ENCODE measurements at regions not wholly inside any gene's neighbourhood (a gene's known extent, or its start where the extent isn't known, plus 50 kb on each side); places are given as distances from the start of the nearest gene placed in this dataset.
A peak's percentile ranks its signal among the peaks of the same experiment; 100 is the strongest.

GRCh38 chr4:100738196-100739165, 220.7 kb upstream of the EMCN start:
- TF ChIP-seq CTCF (IDR thresholded peaks at IDR 0.05; ENCODE audit: borderline replicate concordance, extremely low read depth, low read length, poor library complexity, severe bottlenecking) (peak; percentile 5), EZH2 (IDR thresholded peaks at IDR 0.05; ENCODE audit: borderline replicate concordance, low read depth, low read length, severe bottlenecking) (no peak)
